ENCODE measurements at regions not wholly inside any gene's neighbourhood (a gene's known extent, or its start where the extent isn't known, plus 50 kb on each side); places are given as distances from the start of the nearest gene placed in this dataset.

GRCh38 chr2:62643100-62643471 is 62.4 kb upstream of the EHBP1 start:
- Histone ChIP-seq H3K27me3 (no peaks in the 10 kb centered on the region), H3K27ac (no peak overlapping the region), H3K9me3 (ENCODE audit: low read depth) (no peaks in the 10 kb centered on the region), H3K9me2 (replicated peaks; ENCODE audit: insufficient read depth) (no peaks in the 10 kb centered on the region), H3K4me2 (no peak overlapping the region), H3K4me1 (ENCODE audit: insufficient read depth) (peaks cover 24% of the 10 kb centered on the region), H3K36me3 (replicated peaks; ENCODE audit: insufficient read depth, low read depth) (no peaks in the 10 kb centered on the region), H2AFZ (no peak overlapping the region), H4K20me1 (ENCODE audit: insufficient read depth, poor library complexity, severe bottlenecking) (no peaks in the 10 kb centered on the region), H3K4me3 (no peak overlapping the region), H3K79me2 (no peaks in the 10 kb centered on the region)
- 75% methylated on average over 4 of the region's 4 CpGs for WGBS (ENCODE audit: low lambda C conversion rate, missing lambda C conversion rate)
- TF ChIP-seq EZH2 (IDR thresholded peaks at IDR 0.05; ENCODE audit: borderline replicate concordance) = no peak
- TF ChIP-seq EZH2phosphoT487 (IDR thresholded peaks at IDR 0.05; ENCODE audit: low read depth, severe bottlenecking, unreplicated experiment) = no peak
- TF ChIP-seq CTCF (IDR thresholded peaks at IDR 0.05; ENCODE audit: poor library complexity) = no peak
- no peak for DNase-seq (ENCODE audit: low spot score)

- TF ChIP-seq EZH2 (IDR thresholded peaks at IDR 0.05; ENCODE audit: borderline replicate concordance) (no peak), EZH2phosphoT487 (IDR thresholded peaks at IDR 0.05; ENCODE audit: low read depth, severe bottlenecking, unreplicated experiment) (no peak), CTCF (IDR thresholded peaks at IDR 0.05; ENCODE audit: poor library complexity) (no peak)
- H3K27me3 ChIP-seq = no peaks in the 10 kb centered on the region
- no peaks in the 10 kb centered on the region for H4K20me1 ChIP-seq (ENCODE audit: insufficient read depth, poor library complexity, severe bottlenecking)
- peak overlapping the region; percentile 10 for H3K4me2 ChIP-seq
- no peaks in the 10 kb centered on the region for H3K9me2 ChIP-seq (replicated peaks; ENCODE audit: insufficient read depth)
- H2AFZ ChIP-seq = no peak overlapping the region
- no peak for DNase-seq (ENCODE audit: low spot score)
- H3K4me3 ChIP-seq = no peak overlapping the region
- H3K79me2 ChIP-seq = no peaks in the 10 kb centered on the region
- no peaks in the 10 kb centered on the region for H3K9me3 ChIP-seq (ENCODE audit: low read depth)
- 56% methylated on average over 2 of the region's 2 CpGs for WGBS (ENCODE audit: low lambda C conversion rate, missing lambda C conversion rate)
- no peaks in the 10 kb centered on the region for H3K36me3 ChIP-seq (replicated peaks; ENCODE audit: insufficient read depth, low read depth)
- H3K4me1 ChIP-seq (ENCODE audit: insufficient read depth) = peaks cover 24% of the 10 kb centered on the region
- H3K27ac ChIP-seq = no peak overlapping the region
These were observed 62.9 kb upstream of the EHBP1 start for GRCh38 chr2:62642429-62643099.

- Histone ChIP-seq H3K27ac (no peak overlapping the region), H3K4me1 (ENCODE audit: insufficient read depth) (peaks cover 24% of the 10 kb centered on the region), H3K4me3 (no peak overlapping the region), H2AFZ (no peak overlapping the region), H3K79me2 (no peaks in the 10 kb centered on the region), H3K9me3 (ENCODE audit: low read depth) (no peaks in the 10 kb centered on the region), H3K9me2 (replicated peaks; ENCODE audit: insufficient read depth) (no peaks in the 10 kb centered on the region), H4K20me1 (ENCODE audit: insufficient read depth, poor library complexity, severe bottlenecking) (no peaks in the 10 kb centered on the region), H3K27me3 (no peaks in the 10 kb centered on the region), H3K4me2 (peak overlapping the region; percentile 10), H3K36me3 (replicated peaks; ENCODE audit: insufficient read depth, low read depth) (no peaks in the 10 kb centered on the region)
- WGBS (ENCODE audit: low lambda C conversion rate, missing lambda C conversion rate) = 60% methylated on average over 4 of the region's 4 CpGs
- no peak for DNase-seq (ENCODE audit: low spot score)
- no peak for TF ChIP-seq CTCF (IDR thresholded peaks at IDR 0.05; ENCODE audit: poor library complexity)
- no peak for TF ChIP-seq EZH2phosphoT487 (IDR thresholded peaks at IDR 0.05; ENCODE audit: low read depth, severe bottlenecking, unreplicated experiment)
- no peak for TF ChIP-seq EZH2 (IDR thresholded peaks at IDR 0.05; ENCODE audit: borderline replicate concordance)
These were observed 63.6 kb upstream of the EHBP1 start for GRCh38 chr2:62641936-62642335.

All from hepatocyte (in vitro differentiated cells).